Caco-2 (cell line): ENCODE measurements at regions not wholly inside any gene's neighbourhood (a gene's known extent, or its start where the extent isn't known, plus 50 kb on each side); places are given as distances from the start of the nearest gene placed in this dataset.

ENCODE experiments used
- BruUV-seq: library from RNA; stranded (reverse); fragments of 400-500 nt; replicated peaks from 2 replicates; lab custom pipeline; 2021; lab: Mats Ljungman, UMichigan
- CTCF ChIA-PET: fragments of 300-600 bp; sonication (Branson Sonifier 250); formaldehyde crosslinking; loops from one replicate; lab custom pipeline; 2022; ENCODE audit warnings: antibody characterized with exemption; lab: Charles Lee
- POLR2A ChIA-PET: fragments of 300-600 bp; sonication (Branson Sonifier 250); formaldehyde crosslinking; loops from one replicate; lab custom pipeline; 2022; ENCODE audit warnings: antibody characterized with exemption; lab: Charles Lee
- DNase-seq, 2 experiments: peaks; one replicate each; pipeline versions ENCODE4 v3.0.0 to v3.0.0-alpha.2; 2020 to 2022
- H3K27me3 ChIP-seq: replicated peaks from 2 replicates; pipeline ENCODE4 v1.6.0; 2011; ENCODE audit warnings: low read length; ENCODE audit not compliant: control insufficient read depth, insufficient read depth
- H3K36me3 ChIP-seq: 2 replicates; pipeline ENCODE4 v1.5.1; 2011; ENCODE audit warnings: low read length; ENCODE audit not compliant: control insufficient read depth, insufficient read depth
- H3K4me1 ChIP-seq: fragments of 250-450 bp; sonication (Bioruptor Pico); 2 replicates; pipeline ENCODE4 v1.5.1; 2020; ENCODE audit warnings: mild to moderate bottlenecking
- H3K4me3 ChIP-seq: 2 replicates; pipeline ENCODE4 v1.5.1; 2011; ENCODE audit warnings: low read depth, mild to moderate bottlenecking, control low read depth, low read length
- H3K9me3 ChIP-seq: fragments of 250-450 bp; sonication (Bioruptor Pico); 2 replicates; pipeline ENCODE4 v1.5.1; 2020; ENCODE audit warnings: mild to moderate bottlenecking, moderate library complexity
- H3K27ac Mint-ChIP-seq: one replicate; pipeline ENCODE4 v1.8.0; 2022; ENCODE audit warnings: mixed read lengths; ENCODE audit not compliant: unreplicated experiment
- H3K27me3 Mint-ChIP-seq: one replicate; pipeline ENCODE4 v1.8.0; 2022; ENCODE audit warnings: mixed read lengths; ENCODE audit not compliant: insufficient read depth, unreplicated experiment
- H3K36me3 Mint-ChIP-seq: one replicate; pipeline ENCODE4 v1.8.0; 2022; ENCODE audit warnings: mild to moderate bottlenecking, mixed read lengths; ENCODE audit not compliant: insufficient read depth, unreplicated experiment
- H3K4me1 Mint-ChIP-seq: one replicate; pipeline ENCODE4 v1.8.0; 2022; ENCODE audit warnings: low read depth, mixed read lengths; ENCODE audit not compliant: unreplicated experiment
- H3K4me3 Mint-ChIP-seq: one replicate; pipeline ENCODE4 v1.8.0; 2022; ENCODE audit warnings: mild to moderate bottlenecking, moderate library complexity, mixed read lengths; ENCODE audit not compliant: unreplicated experiment
- H3K9me3 Mint-ChIP-seq: one replicate; pipeline ENCODE4 v1.8.0; 2022; ENCODE audit warnings: mixed read lengths; ENCODE audit not compliant: unreplicated experiment
- intact Hi-C: fragments of 100-400 bp; cut with micrococcal nuclease; formaldehyde crosslinking; loops from one replicate; pipeline ENCODE4 v1.10.0; 2022; ENCODE audit not compliant: unreplicated experiment
- TF ChIP-seq, protein P1 (sequence below), 2 experiments: fragments of 200-600 bp in 1 of 2; IDR thresholded peaks; 1 replicate in 1 of 2; 2 replicates in 1 of 2; pipeline versions ENCODE4 v1.5.1 to v1.8.0; 2011 to 2022; ENCODE audit warnings: antibody characterized with exemption in 1 of 2, control low read depth in 1 of 2, inconsistent platforms in 1 of 2, low read depth in 1 of 2, low read length in 1 of 2, mild to moderate bottlenecking in 1 of 2, moderate library complexity in 1 of 2; ENCODE audit not compliant: insufficient read depth in 1 of 2, severe bottlenecking in 1 of 2, unreplicated experiment in 1 of 2

DNA sequence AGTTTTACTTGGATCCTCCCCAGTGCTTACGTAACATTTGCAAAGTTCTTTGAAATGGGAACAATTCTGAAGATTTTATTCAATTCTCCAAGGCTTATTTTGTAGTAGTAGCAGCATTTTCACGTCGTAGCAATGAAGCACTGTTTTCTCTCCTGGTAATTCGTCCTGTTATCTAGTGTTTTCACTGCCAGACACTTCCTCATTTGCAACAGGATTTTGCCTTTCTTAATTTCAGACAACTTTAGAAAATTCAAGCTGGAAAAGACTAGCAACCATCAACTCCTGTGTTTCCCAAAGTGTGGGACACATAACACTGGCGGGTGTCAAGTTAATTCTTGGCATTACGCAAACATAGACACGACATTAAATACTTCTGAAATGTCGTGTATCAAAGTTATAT, 131.6 kb downstream of the CHD9NB start:
- H3K4me3 ChIP-seq = no peak overlapping the region
- H3K9me3 Mint-ChIP-seq = peaks cover 9% of the 10 kb centered on the region
- no peaks in the 10 kb centered on the region for H3K36me3 Mint-ChIP-seq
- no TSS peak for BruUV-seq
- no peaks in the 10 kb centered on the region for H3K36me3 ChIP-seq
- no peaks in the 10 kb centered on the region for H3K27me3 ChIP-seq
- TF ChIP-seq, protein P1, sequence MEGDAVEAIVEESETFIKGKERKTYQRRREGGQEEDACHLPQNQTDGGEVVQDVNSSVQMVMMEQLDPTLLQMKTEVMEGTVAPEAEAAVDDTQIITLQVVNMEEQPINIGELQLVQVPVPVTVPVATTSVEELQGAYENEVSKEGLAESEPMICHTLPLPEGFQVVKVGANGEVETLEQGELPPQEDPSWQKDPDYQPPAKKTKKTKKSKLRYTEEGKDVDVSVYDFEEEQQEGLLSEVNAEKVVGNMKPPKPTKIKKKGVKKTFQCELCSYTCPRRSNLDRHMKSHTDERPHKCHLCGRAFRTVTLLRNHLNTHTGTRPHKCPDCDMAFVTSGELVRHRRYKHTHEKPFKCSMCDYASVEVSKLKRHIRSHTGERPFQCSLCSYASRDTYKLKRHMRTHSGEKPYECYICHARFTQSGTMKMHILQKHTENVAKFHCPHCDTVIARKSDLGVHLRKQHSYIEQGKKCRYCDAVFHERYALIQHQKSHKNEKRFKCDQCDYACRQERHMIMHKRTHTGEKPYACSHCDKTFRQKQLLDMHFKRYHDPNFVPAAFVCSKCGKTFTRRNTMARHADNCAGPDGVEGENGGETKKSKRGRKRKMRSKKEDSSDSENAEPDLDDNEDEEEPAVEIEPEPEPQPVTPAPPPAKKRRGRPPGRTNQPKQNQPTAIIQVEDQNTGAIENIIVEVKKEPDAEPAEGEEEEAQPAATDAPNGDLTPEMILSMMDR (IDR thresholded peaks at IDR 0.05; ENCODE audit: insufficient read depth in 1 of 2, low read depth in 1 of 2, low read length in 1 of 2, severe bottlenecking in 1 of 2, unreplicated experiment in 1 of 2) = no peak
- H3K27ac Mint-ChIP-seq = no peak overlapping the region
- H3K9me3 ChIP-seq = no peaks in the 10 kb centered on the region; the same call in 1 of the 2 replicates
- no peaks in the 10 kb centered on the region for H3K4me1 ChIP-seq
- peaks cover 26% of the 10 kb centered on the region for H3K27me3 Mint-ChIP-seq
- ChIA-PET POLR2A (no interaction called here), CTCF (no interaction called here)
- DNase-seq = no peak
- no peak overlapping the region for H3K4me3 Mint-ChIP-seq
- H3K4me1 Mint-ChIP-seq = no peaks in the 10 kb centered on the region
- intact Hi-C loops = no loop called here

DNA sequence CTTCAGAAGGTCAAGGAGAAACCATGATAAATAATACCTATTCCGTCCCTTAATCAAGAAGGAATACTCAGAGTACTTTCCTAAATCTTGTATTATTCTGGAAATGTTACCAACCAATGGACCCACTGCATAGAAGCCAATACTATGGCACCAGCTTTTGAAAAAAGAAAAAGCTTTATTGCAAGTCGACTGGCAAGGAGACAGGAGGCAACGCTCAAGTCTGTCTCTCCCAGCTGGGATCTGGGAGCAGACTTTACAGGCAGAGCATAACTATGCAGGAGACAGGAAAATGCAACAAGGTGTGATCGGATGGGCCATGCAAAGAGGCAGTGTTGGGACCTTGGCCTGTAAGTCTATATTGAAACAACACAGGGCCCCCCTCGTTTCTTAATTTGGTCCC, 132.4 kb downstream of the CHD9NB start:
- Mint-ChIP-seq H3K9me3 (peaks cover 9% of the 10 kb centered on the region), H3K36me3 (no peaks in the 10 kb centered on the region), H3K4me3 (no peak overlapping the region), H3K4me1 (no peaks in the 10 kb centered on the region), H3K27me3 (peaks cover 26% of the 10 kb centered on the region), H3K27ac (no peak overlapping the region)
- DNase-seq = no peak
- TF ChIP-seq, protein P1 (IDR thresholded peaks at IDR 0.05; ENCODE audit: insufficient read depth in 1 of 2, low read depth in 1 of 2, low read length in 1 of 2, severe bottlenecking in 1 of 2, unreplicated experiment in 1 of 2) = no peak
- Histone ChIP-seq H3K4me3 (no peak overlapping the region), H3K9me3 (no peaks in the 10 kb centered on the region; the same call in 1 of the 2 replicates), H3K4me1 (no peaks in the 10 kb centered on the region), H3K27me3 (no peaks in the 10 kb centered on the region), H3K36me3 (no peaks in the 10 kb centered on the region)
- POLR2A ChIA-PET = no interaction called here
- CTCF ChIA-PET = no interaction called here
- intact Hi-C loops = no loop called here
- no TSS peak for BruUV-seq

DNA sequence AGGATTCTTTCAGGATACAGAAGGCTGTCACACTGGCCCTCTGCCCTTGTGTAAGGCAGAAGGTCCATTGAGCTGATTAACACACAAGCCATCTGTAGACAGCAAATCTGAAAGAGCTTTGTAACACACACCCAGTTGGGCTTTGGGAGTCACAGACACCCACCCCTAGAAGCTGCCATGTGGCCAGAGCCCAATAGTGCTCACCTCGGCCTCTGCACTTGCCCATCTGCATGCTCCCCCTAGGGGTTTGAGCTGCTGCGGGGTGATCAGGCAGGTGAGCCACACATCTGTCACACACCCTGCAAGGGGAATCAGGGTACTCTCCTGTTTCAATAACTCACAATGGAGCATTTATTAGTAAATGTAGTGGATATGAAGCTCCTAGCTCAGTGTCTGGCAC, 138.3 kb downstream of the CHD9NB start:
- ChIA-PET POLR2A (no interaction called here), CTCF (interaction anchor here (0.6 to 1.9 kb wide), 3 partner anchors 723 to 846 kb away, joined by 3 to 7 read pairs (median 3); no protein-coding TSS in a partner anchor)
- Mint-ChIP-seq H3K4me3 (no peak overlapping the region), H3K9me3 (peaks cover 9% of the 10 kb centered on the region), H3K27ac (no peak overlapping the region), H3K36me3 (no peaks in the 10 kb centered on the region), H3K4me1 (no peaks in the 10 kb centered on the region), H3K27me3 (peaks cover 20% of the 10 kb centered on the region)
- Histone ChIP-seq H3K4me1 (no peaks in the 10 kb centered on the region), H3K4me3 (no peak overlapping the region), H3K9me3 (no peaks in the 10 kb centered on the region; the same call in 1 of the 2 replicates), H3K36me3 (no peaks in the 10 kb centered on the region), H3K27me3 (no peaks in the 10 kb centered on the region)
- TF ChIP-seq, protein P1 (IDR thresholded peaks at IDR 0.05; ENCODE audit: insufficient read depth in 1 of 2, low read depth in 1 of 2, low read length in 1 of 2, severe bottlenecking in 1 of 2, unreplicated experiment in 1 of 2) = peak in 1 of 2 experiments; percentile 33
- no TSS peak for BruUV-seq
- peak in 1 of 2 experiments; percentile 12 for DNase-seq
- intact Hi-C loops = no loop called here
